HepG2 (cell line): ENCODE measurements at regions not wholly inside any gene's neighbourhood (a gene's known extent, or its start where the extent isn't known, plus 50 kb on each side); places are given as distances from the start of the nearest gene placed in this dataset.

ENCODE experiments used
- ATAC-seq: fragments of 200-7000 bp; cut with Tn5 transposase; 3 replicates; pipeline ENCODE4 v1.9.1; 2020; ENCODE audit warnings: mild to moderate bottlenecking, moderate library complexity
- BruUV-seq: library from RNA; stranded (reverse); fragments of 400-500 nt; replicated peaks from 2 replicates; lab custom pipeline; 2021; lab: Mats Ljungman, UMichigan
- CTCF ChIA-PET: fragments of 300-600 bp; formaldehyde crosslinking; extraction: SDS; loops from one replicate; lab custom pipeline; 2021; ENCODE audit warnings: low total read pairs, inconsistent platforms, low intra/inter-chr PET ratio; lab: Yijun Ruan, JAX
- POLR2A ChIA-PET: fragments of 350-600 bp; sonication (Branson Sonifier 250); formaldehyde crosslinking; loops from one replicate; lab custom pipeline; 2020; ENCODE audit warnings: antibody characterized with exemption, inconsistent platforms; lab: Yijun Ruan, JAX
- DNase-seq: peaks from one replicate; pipeline ENCODE4 v3.0.0-alpha.2; 2015; ENCODE audit warnings: low spot score
- FAIRE-seq: peaks from 3 replicates; lab custom pipeline; 2011; peaks lifted over from hg19 to GRCh38; lab: Jason Lieb, UNC
- H2AFZ ChIP-seq: one replicate; pipeline ENCODE4 v1.6.1; 2011; ENCODE audit warnings: low read length, inconsistent platforms
- H3K27ac ChIP-seq: fragments of 300-600 bp; 3 replicates; pipeline ENCODE4 v1.8.0; 2011; ENCODE audit warnings: mixed run types, mild to moderate bottlenecking, mixed read lengths, low read length, inconsistent platforms; ENCODE audit not compliant: insufficient read depth; ENCODE audit errors: extremely low read length
- H3K27me3 ChIP-seq, 2 experiments: fragments of 200-600 bp in 1 of 2; 2 replicates in 1 of 2; 3 replicates in 1 of 2; pipeline versions ENCODE4 v1.6.0 to v1.8.0; 2011; ENCODE audit warnings: low read length in 2 of 2, mild to moderate bottlenecking in 2 of 2, moderate library complexity in 2 of 2, inconsistent platforms in 1 of 2; ENCODE audit not compliant: insufficient read depth in 2 of 2, control insufficient read depth in 1 of 2
- H3K36me3 ChIP-seq, 2 experiments: fragments of 200-600 bp in 1 of 2; replicated peaks in 1 of 2; 2 replicates in 1 of 2; 3 replicates in 1 of 2; pipeline versions ENCODE4 v1.5.1 to v1.8.0; 2011; ENCODE audit warnings: low read length in 2 of 2, inconsistent platforms in 1 of 2; ENCODE audit not compliant: insufficient read depth in 2 of 2, control insufficient read depth in 1 of 2
- H3K4me1 ChIP-seq: 2 replicates; pipeline ENCODE4 v1.5.1; 2012; ENCODE audit warnings: low read length, inconsistent platforms; ENCODE audit not compliant: insufficient read depth
- H3K4me2 ChIP-seq: 2 replicates; pipeline ENCODE4 v1.6.0; 2011; ENCODE audit warnings: low read depth, low read length, inconsistent platforms
- H3K4me3 ChIP-seq, 3 experiments: fragments of 200-600 bp in 1 of 3; sonication (generic), shearing (Covaris generic) in 1 of 3; replicated peaks in 1 of 3; 2 replicates each; pipeline ENCODE4 v1.5.1; 2011 to 2016; ENCODE audit warnings: low read length in 3 of 3, inconsistent platforms in 2 of 3, low read depth in 2 of 3, mild to moderate bottlenecking in 2 of 3, control low read depth in 1 of 3, mixed read lengths in 1 of 3; ENCODE audit not compliant: insufficient read depth in 1 of 3
- H3K79me2 ChIP-seq: one replicate; pipeline ENCODE4 v1.6.1; 2011; ENCODE audit warnings: low read length, inconsistent platforms; ENCODE audit not compliant: insufficient read depth
- H3K9ac ChIP-seq: 2 replicates; pipeline ENCODE4 v1.6.0; 2011; ENCODE audit warnings: mild to moderate bottlenecking, low read depth, low read length, inconsistent platforms; ENCODE audit not compliant: insufficient read depth
- H3K9me3 ChIP-seq: 2 replicates; pipeline ENCODE4 v1.5.1; 2012; ENCODE audit warnings: mild to moderate bottlenecking, low read length
- H4K20me1 ChIP-seq: 2 replicates; pipeline ENCODE4 v1.6.0; 2011; ENCODE audit warnings: inconsistent platforms, mild to moderate bottlenecking, low read length, moderate library complexity; ENCODE audit not compliant: insufficient read depth
- AKAP8 ChIP-seq: sonication (generic); formaldehyde crosslinking; IDR thresholded peaks from 2 replicates; pipeline ENCODE4 v1.5.1; 2020; ENCODE audit warnings: mild to moderate bottlenecking, missing genetic modification reagents
- CC2D1A ChIP-seq: sonication (generic); formaldehyde crosslinking; IDR thresholded peaks from 2 replicates; pipeline ENCODE4 v1.8.1; 2023; ENCODE audit warnings: mild to moderate bottlenecking, missing genetic modification reagents
- HINFP ChIP-seq: sonication (generic); formaldehyde crosslinking; IDR thresholded peaks from 2 replicates; pipeline ENCODE4 v1.4.0; 2020; ENCODE audit warnings: low read depth, mild to moderate bottlenecking, missing genetic modification reagents
- IRF9 ChIP-seq: sonication (generic); formaldehyde crosslinking; IDR thresholded peaks from 2 replicates; pipeline ENCODE4 v1.8.0; 2022; ENCODE audit warnings: missing genetic modification reagents, mild to moderate bottlenecking, borderline replicate concordance
- MIER3 ChIP-seq: IDR thresholded peaks from 2 replicates; pipeline ENCODE4 v1.6.1; 2016; ENCODE audit warnings: missing compliant biosample characterization, borderline replicate concordance
- NFATC3 ChIP-seq: sonication (generic); formaldehyde crosslinking; IDR thresholded peaks from 2 replicates; pipeline ENCODE4 v1.5.1; 2020; ENCODE audit warnings: mild to moderate bottlenecking, missing genetic modification reagents
- NFIB ChIP-seq: sonication (generic); formaldehyde crosslinking; IDR thresholded peaks from 2 replicates; pipeline ENCODE4 v1.9.0; 2021; ENCODE audit warnings: missing genetic modification reagents, mild to moderate bottlenecking, borderline replicate concordance
- TBP ChIP-seq: sonication (generic); formaldehyde crosslinking; IDR thresholded peaks from 2 replicates; pipeline ENCODE4 v1.5.0; 2020; ENCODE audit warnings: missing genetic modification reagents
- ZFP36 ChIP-seq: fragments of 150-350 bp; IDR thresholded peaks from 2 replicates; pipeline ENCODE4 v1.6.1; 2018; ENCODE audit warnings: borderline replicate concordance, low read length, low read depth; ENCODE audit not compliant: partially characterized antibody
- ZNF468 ChIP-seq: sonication (generic); formaldehyde crosslinking; IDR thresholded peaks from 2 replicates; pipeline ENCODE4 v1.8.0; 2022; ENCODE audit warnings: mild to moderate bottlenecking, moderate library complexity, missing genetic modification reagents
- ZNF652 ChIP-seq: IDR thresholded peaks from 2 replicates; pipeline ENCODE4 v1.6.1; 2016; ENCODE audit warnings: low read depth, borderline replicate concordance
- ZNF749 ChIP-seq: sonication (generic); formaldehyde crosslinking; IDR thresholded peaks from 2 replicates; pipeline ENCODE4 v1.8.0; 2022; ENCODE audit warnings: mild to moderate bottlenecking, missing genetic modification reagents, moderate library complexity, borderline replicate concordance
- WGBS: methylation state at CpG from one replicate; pipeline ENCODE4 v1.1.6; 2017; ENCODE audit warnings: low lambda C conversion rate; 5-methylcytosine and 5-hydroxymethylcytosine counted together
- in situ Hi-C: cut with HindIII; loops from 2 replicates; pipeline ENCODE4 v1.10.0; 2017; ENCODE audit warnings: low pct_unique_long_range_greater_than_20kb; ENCODE audit not compliant: extremely low pct_ligation_motif_present
- intact Hi-C: fragments of 100-400 bp; cut with micrococcal nuclease; formaldehyde crosslinking; loops from one replicate; pipeline ENCODE4 v1.10.0; 2022; ENCODE audit not compliant: unreplicated experiment

- TF ChIP-seq ZNF652 = no peak
- TF ChIP-seq HINFP (CRISPR knock-in tag) = no peak
- TF ChIP-seq MIER3 (CRISPR knock-in tag) = no peak
- no peak for TF ChIP-seq ZNF468
- TF ChIP-seq, all 625 proteins: peak for 0
These were observed 244.2 kb upstream of the POM121L12 start (continued) for GRCh38 chr7:52791176-52791700.

- no TSS peak for BruUV-seq
These were observed 249.3 kb upstream of the POM121L12 start for GRCh38 chr7:52786174-52786573.

More at GRCh38 chr7:52786174-52786573, 249.3 kb upstream of the POM121L12 start:
- Histone ChIP-seq H3K27me3 (no peaks in the 10 kb centered on the region), H4K20me1 (no peaks in the 10 kb centered on the region), H3K4me2 (no peak overlapping the region), H3K27ac (no peak overlapping the region), H2AFZ (no peak overlapping the region), H3K4me1 (no peaks in the 10 kb centered on the region), H3K4me3 (no peak overlapping the region), H3K79me2 (no peaks in the 10 kb centered on the region), H3K9ac (no peak overlapping the region), H3K36me3 (no peaks in the 10 kb centered on the region), H3K9me3 (peaks cover 60% of the 10 kb centered on the region)
- intact Hi-C loops = no loop called here
- in situ Hi-C loops = no loop called here
- DNase-seq (no peak), ATAC-seq (no peak), FAIRE-seq (no peak)
- ChIA-PET CTCF (no interaction called here), POLR2A (no interaction called here)
- 17% methylated on average over 3 of the region's 3 CpGs for WGBS
- TF ChIP-seq ZNF749 = no peak
- TF ChIP-seq CC2D1A (CRISPR knock-in tag) = no peak
- no peak for TF ChIP-seq AKAP8
- TF ChIP-seq ZFP36 = no peak
- no peak for TF ChIP-seq NFATC3 (CRISPR knock-in tag)
- TF ChIP-seq NFIB (CRISPR knock-in tag) = no peak
- TF ChIP-seq TBP (CRISPR knock-in tag) = no peak
- TF ChIP-seq IRF9 (CRISPR knock-in tag) = no peak
